HG03571 (cell line): ENCODE measurements at regions not wholly inside any gene's neighbourhood (a gene's known extent, or its start where the extent isn't known, plus 50 kb on each side); places are given as distances from the start of the nearest gene placed in this dataset.
"Not testable (repeated sequence)": the region's sequence is repeated elsewhere in the genome, so short reads cannot be mapped to it uniquely, and the experiment has no call there.

Experiments used
- ATAC-seq: cut with Tn5 transposase; IDR thresholded peaks from one replicate; pipeline ENCODE4 v1.9.1; 2021; ENCODE audit not compliant: unreplicated experiment

DNA sequence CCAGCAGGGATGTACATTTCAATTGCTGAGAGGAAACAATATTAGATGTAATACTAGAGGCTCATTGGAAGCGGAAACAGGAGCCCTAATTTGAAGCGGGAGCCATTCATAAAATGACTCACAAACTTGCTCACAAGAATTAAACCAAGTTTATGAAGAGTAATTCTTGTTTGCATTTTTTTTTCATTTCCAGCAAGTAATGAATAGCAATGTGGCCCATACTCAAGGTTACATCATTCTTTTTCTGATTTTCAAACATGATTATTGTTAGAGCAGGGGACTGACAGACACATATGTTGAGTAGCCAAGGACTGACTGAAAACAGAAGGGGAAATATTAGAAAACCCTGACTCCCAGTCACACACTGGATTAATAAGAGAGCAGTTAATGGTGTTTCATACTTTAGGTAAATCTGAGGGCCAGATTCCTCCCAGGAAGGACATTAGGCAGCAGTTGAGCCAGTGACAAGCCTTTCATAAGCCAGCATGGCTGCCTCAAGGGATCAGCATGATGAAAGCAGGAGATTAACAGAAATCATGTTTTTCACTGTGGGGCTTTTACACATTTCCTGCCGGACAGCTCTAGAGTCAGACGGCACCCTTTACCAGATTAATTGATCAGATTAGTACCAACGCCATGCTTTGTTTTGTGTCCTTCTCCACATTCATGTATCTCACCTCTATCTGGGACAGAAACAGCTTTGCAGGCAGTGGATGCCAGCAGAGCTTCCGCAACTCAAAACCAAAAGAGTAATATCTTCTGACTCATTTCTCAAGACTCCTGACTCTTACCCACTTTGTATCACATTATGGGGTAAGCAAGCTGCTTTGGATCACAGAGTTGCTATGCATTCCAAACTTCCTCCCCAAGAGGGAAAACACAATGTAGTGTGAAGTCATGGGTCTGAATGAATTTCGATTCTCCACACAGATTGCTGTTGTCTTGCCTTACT, 831.6 kb downstream of the KCNA4 start:
- no peak for ATAC-seq

DNA sequence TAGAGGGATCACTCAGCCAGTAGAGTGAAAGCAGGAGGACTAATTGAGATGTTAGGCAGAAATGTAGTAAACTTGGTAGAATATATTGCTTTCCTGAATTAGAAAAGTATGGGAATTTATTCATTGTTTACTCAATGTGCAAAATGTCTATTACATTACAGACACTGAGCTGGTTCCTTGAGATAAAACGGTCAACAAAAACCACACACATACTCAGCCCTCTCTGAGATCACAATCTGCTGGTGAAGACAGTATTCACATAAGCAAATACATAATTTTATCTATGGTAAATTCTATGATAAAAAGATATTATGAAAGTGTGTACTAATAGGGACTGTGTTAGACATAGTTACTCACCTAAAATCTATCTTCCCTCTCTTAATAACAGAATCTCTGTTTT, 833.5 kb downstream of the KCNA4 start:
- no peak for ATAC-seq

DNA sequence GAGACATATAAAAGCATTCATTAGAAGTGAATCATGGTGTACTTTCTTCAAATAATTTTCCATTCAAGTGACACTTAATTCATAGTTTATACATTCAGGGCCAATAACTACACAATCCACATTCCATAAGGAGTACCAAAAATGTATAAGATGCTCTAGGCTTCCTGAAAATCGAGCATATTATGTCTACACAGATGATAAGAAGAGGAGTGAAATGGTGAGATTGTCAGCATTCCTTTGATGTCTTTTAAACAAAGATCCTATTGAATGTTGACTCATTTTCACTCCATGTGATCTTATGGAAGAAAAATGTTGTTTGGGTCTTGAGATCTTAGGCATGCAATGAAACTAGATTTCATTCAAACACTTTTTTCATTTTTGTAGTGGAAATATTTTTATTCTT, 843.2 kb downstream of the KCNA4 start:
- no peak for ATAC-seq

DNA sequence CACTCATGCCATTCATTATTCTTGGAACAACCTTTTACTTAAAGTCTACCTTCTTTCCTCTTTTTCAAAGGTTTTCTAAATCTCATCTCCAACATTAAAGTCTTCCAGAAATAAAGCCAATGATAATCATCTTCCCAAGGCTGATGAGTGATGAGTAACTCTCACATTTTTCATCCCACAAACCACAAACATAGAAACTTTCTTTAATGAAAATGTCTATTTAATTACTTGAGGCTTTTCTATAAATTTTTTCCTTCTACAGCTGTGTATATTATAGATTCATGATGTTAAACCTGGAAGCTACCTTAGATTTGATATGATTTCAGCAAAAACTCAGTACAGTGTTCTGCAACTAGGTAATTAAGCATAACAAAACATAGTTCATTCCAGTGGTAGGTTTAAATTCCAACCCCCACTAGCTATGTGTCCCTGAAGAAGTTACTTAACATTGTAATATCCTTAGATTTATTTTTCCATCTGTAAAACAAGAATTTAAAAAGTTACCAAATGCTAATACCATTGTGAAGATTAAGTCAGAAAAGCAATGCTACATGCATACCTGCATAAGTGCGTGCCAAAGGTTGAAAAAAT, 845.4 kb downstream of the KCNA4 start:
- ATAC-seq = no peak

DNA sequence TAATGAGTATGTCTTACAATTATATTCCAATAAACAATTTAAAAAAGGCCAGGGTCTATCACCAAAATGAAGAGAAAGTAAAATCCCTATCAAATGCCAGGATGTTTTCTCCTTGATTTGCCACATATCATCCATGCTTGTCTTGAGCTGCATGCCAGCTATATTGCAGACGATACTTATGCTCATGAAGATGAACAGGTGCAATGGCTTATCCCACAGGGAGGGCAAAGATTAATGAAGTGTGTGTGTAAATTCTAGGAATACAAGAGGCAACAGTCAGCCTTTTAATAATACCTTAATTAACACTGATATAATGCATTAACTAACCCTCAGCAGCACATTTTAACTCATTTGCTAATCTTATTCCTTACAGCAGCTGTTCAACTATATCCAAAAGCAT, 850.5 kb downstream of the KCNA4 start:
- ATAC-seq = no peak

DNA sequence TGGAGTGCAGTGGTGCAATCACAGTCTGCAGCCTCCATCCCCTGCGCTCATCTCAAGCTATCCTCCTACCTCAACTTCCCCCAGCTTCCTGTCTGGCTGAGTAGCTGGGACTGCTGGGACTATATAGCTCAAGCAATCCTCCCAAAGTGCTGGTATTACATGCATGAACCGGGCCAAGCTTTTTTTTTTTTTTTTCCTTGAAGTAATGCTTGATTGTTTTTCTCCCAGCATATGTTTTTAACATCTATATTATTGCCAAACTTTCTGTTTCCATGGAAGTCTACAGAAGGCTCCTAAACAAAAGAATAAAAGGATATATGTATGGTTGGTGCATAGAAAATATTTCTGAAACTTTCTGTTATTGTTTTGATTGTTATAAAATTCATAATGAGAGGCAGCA, 853.6 kb downstream of the KCNA4 start:
- no peak for ATAC-seq

DNA sequence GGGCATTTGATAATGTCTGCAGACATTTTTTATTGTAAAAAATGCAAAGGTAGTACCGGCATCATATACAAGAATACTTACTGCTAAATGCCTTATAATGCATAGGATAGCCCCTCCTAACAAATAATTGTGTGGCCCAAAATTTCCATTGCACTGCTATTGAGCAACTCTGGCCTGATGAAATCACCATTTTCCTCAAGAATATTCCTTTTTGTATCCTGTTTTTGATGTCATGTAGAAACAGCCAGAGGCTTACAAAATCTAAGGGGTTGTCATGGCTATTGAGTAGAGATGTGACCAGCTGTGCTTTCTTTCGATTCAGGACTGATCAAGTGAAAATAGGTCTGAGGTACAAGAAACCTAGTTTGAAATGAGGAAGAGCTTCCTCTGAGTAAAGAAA, 854.3 kb downstream of the KCNA4 start:
- no peak for ATAC-seq

DNA sequence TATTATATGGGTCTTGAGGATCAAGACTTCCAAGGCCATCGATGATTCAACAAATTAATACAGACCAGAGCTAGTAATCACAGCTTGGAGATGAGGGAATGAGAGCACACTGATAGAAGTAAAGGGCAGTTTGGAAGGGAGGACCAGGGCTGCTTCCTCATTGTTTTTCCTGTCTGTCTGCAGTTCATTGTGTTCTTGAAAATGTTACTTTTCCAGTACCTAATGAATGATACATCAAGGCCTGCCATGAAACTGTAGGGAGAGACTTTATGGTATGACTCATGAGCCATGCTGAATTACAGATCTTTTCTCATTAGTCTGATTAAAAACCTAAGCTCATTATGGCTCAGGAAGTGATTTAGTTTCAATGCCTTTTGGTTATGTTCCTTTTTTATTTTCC, 855.6 kb downstream of the KCNA4 start:
- ATAC-seq = no peak

DNA sequence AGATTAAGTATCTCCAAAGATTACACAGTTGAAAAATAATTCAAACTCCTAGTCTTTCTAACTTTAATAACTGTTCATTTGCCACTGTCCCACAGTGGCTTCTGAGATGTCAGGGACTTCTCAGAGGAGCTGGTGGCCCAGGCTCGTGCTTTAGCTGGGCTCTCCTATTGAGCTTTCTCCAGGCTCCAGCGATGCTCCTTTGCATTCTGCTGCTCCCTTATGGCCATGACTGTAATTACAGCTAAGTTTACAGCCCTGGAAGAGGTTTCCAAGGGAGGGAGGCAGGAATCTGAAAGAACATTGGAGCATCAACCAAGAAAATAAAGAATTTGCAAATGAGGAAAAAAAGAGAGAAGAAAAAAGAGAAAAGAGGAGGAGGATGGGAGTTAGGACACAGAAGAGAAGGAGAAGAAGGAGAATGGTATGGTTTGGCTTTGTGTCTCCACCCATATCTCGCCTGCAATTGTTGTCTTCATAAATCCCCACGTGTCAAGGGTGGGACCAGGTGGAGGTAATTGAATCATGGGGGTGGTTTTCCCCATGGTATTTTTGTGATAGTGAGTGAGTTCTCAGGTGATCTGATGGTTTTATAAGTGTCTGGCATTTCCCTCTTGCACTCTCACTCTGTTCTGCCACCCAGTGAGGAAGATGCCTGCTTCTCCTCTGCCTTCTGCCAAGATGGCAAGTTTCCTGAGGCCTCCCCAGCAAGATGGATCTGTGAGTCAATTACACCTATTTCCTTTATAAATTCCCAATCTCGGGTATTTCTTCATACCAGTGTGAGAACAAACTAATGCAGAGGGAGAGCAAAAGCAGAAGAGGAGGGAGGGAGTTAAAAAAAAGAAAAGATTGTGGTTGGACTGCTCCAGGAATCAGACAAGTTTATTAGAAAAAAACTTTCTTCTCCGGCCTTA, 857.0 kb downstream of the KCNA4 start:
- no peak for ATAC-seq

DNA sequence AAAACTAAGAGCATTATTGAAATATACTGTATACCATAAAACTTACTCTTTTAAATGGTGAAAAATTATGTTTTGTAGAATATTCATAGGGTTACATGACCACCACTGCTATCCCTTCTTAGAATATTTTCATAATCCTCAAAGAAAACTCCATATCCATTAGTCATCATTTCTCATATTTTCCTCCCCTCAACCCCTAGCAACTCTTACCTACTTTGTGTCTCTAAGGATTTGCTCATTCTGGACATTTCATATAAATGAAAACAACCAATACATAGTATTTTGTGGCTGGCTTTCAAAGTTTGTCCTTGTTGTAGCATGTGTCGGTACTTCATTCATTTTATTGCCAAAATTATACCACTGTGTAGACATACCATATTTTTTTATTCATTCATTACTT, 863.8 kb downstream of the KCNA4 start:
- ATAC-seq = no peak

DNA sequence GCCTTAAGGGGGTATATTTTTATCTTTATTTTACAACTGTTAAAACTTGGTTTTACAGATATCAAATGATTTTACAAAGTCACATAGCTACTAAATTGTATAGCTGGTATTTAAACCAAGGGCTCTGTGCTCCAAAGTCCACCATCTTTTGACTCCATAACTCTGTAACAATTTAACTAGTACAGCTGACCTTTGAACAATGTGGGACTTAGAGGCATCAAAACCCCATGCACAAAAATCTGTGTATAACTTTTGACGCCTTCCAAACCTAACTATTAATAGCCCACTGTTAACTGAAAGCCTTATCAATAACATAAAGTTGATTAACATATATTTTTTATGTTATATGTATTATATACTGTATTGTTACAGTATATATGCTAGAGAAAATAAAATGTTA, 874.3 kb downstream of the KCNA4 start:
- not testable (repeated sequence) for ATAC-seq

DNA sequence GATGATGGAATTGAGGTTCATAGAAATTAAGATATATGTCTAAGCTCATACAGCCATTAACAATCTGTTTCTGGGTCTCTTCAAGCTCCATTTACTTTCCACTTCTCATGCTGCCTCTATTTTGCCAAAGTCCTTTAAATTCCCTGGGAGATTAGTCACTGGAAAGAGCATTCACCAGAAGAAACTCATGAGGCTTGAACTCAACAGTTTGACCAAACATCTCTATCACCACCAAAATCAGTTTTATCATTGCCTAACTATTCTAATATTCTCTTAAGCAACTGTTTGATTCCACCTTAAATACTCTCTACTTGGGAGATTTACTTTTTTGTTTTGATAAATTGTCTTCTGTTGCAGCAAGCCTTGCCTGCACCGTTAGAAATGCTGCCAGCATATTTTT, 881.3 kb downstream of the KCNA4 start:
- no peak for ATAC-seq

DNA sequence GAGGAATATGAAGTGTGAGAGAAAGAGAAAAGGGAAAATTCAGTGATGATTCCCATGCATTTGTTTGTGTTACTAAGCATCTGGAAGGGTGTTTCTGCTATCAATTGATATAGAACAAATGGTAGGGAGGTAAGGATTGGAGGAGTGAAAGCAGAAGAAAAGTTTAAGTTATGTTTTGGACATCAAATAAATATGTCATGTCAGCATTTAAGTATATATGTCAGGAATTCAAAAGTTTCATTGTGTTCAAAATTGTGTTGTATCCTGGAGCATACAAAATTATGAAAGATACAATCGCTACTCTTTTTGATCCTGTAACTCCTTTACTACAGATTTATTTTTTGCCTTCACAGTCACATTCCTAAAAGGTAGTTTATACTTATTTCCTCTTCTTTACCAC, 885.8 kb downstream of the KCNA4 start:
- no peak for ATAC-seq

DNA sequence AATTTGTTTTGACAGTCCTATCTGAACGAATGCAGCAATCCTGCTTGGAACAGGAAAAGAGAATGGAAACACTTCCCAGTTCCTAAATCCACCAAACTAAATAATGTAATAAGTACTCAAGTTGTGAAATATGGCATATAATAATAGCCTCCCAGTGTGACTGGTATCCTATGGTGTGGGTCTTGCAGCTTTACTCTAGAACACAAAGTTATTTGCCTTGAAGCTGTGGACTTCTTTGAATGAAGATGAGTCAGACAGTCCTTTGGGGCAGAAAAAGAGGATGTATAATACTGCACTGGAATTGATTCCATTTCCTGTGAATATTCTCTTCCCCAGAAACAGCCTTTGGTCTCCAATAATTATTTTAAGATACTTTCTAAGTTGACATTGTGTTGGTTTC, 887.0 kb downstream of the KCNA4 start:
- ATAC-seq = no peak

DNA sequence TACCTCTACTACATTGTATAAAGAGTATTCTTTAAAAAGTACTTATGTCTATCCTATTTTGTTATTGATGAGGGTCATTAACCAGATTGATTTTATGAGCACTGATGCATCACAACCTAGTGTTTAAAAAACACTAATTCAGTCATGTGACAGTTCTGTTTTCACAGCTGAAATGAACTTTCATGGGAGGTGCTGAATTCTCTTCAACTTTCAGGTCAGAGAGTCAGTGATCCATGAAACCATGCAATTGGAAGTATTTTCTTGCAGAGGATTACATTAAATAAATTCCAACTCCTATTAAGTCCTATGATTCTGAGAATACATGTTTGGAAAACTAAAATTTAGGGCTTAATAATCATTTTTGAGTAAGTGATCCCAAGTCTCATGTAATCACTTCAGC, 889.4 kb downstream of the KCNA4 start:
- ATAC-seq = no peak

DNA sequence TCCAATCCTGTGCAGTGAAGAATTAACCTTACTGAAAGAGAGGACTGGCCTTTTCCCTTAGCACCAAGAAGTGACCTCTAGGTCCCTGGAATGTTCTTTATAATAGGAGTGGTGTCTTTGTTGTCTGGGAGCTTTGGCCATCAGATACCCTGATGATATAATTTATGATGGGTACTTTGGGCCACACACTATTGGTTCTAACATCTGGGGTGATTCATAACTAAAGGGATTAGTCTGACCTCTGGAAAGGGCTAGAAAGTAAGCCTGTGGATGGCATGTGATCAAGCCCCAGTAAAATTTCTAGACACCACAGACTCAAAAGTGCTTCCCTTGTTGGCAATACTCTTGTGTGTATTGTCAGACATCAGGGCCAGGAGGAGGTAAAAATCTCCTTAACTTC, 891.2 kb downstream of the KCNA4 start:
- ATAC-seq = no peak

DNA sequence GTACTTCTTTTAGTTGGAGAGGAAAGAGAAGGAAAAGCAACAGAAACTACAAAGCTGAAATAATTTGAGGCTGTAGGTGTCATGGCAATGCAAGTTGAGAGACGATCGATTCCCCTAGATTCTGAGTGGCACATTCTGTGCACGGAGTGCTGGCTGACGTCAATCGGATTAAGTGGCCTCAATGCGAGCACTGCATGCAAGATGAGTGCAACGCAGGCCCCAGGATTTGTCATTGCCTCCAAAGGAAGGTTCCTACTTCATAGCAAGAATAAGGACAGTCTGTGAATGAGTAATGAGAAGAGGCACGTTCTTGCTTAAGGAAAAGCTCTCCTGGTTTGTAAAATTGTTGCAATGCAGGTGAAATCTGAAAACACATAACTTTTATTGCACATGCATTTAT, 892.4 kb downstream of the KCNA4 start:
- no peak for ATAC-seq

DNA sequence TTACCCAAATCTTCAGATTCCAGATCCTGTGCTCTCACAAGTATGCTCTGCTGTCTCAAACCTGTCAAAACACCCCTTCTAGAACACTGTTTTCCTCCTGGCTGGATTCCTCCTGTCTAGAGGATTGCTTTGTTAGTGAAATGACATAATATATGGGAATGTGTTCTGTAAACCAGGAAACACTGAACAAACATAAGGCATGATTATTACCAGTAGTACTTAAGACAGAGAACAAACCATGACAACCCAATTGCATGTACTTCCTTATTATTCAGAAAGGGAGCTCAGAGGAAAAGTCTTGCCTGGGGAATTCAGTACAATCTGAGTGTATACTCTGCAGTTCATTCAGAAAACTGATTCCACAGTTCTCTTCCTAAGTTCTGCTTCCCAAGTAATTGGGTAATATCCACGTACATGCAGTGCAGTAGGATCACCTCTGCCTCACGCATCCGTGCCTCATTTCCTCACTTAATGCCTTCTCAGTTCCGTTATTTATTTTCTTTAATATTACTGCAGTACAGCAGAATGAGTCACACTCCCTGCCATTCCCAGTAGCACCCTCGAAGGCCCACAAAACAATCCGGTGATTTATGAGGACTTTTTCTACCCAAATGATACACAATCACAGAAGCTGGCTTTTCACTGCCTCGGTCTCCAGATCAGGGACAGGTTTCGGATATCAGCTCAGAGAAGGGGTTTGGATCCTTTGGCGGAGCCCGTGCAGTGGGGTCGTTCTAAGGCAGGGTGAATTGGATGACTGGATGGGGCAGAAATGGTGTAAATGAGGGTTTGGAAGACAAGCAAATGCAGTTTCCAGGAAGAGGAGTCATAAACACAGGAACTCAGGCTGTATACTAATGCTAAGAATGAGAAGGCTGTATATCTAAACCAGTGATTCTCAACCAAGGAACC, 896.9 kb downstream of the KCNA4 start:
- ATAC-seq = no peak

DNA sequence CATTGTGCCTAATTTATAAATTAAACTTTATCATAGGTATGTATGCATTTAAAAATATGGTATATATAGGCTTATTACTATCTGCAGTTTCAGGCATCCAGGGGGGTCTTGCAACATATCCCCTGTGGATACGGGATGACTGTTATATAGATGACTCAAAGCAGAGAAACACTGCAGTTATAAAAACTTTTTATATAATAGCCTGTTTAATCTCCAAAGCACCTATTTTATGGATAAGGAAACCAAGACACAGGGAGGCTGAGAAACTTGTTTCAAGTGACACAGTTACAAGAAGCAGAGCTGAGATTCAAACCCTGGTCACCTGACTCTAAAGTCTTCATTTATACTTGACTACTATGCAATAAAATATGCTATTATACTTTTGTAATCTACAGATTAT, 897.7 kb downstream of the KCNA4 start:
- no peak for ATAC-seq

DNA sequence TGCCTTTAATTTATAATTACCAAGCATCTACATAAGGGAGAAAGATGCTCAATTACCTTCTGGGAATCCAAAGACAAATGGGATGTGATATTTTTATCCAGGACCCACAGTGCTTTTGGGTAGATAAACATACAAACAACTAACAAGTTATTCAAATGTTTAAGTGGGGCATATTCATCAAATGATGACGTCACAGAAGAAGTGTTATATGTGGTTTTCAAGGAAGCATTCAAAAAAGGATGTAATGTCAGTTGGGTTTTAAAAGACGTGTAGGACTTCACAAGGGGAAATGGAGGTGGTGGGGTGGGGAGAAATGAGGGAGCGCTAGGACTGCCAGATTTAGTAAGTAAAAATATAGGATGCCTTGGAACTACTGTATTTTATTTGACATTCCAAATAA, 915.9 kb downstream of the KCNA4 start:
- ATAC-seq = no peak

DNA sequence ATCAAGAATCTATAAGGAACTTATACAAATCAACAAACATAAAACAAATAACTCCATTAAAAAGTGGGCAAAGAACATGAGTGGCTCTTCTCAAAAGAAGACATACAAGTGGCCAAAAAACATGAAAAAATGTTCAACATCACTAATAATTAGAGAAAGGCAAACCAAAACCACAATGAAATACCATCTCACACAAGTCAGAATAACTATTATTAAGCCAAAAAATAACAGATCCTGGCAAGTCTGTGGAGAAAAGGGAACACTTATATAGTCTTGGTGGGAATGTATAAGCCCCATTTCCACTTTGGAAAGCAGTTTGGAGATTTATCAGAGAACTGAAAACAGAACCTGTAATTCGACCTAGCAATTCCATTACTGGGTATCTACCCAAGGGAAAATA, 921.0 kb downstream of the KCNA4 start:
- no peak for ATAC-seq
